IPS DF 6.9 (cell line): ENCODE measurements at regions not wholly inside any gene's neighbourhood (a gene's known extent, or its start where the extent isn't known, plus 50 kb on each side); places are given as distances from the start of the nearest gene placed in this dataset.
A peak's percentile ranks its signal among the peaks of the same experiment; 100 is the strongest.

Source experiments
- DNase-seq: peaks from one replicate; pipeline ENCODE4 v3.0.0-alpha.2; 2013; ENCODE audit warnings: low read depth, low spot score
- H3K27ac ChIP-seq: one replicate; pipeline ENCODE4 v1.5.1; 2013; ENCODE audit warnings: low read length, control low read depth
- H3K27me3 ChIP-seq: 2 replicates; pipeline ENCODE4 v1.6.1; 2013; ENCODE audit warnings: mild to moderate bottlenecking, low read length; ENCODE audit not compliant: control insufficient read depth, insufficient read depth
- H3K36me3 ChIP-seq: 2 replicates; pipeline ENCODE4 v1.6.1; 2013; ENCODE audit warnings: low read length; ENCODE audit not compliant: control insufficient read depth, insufficient read depth
- H3K4me1 ChIP-seq: 2 replicates; pipeline ENCODE4 v1.6.1; 2013; ENCODE audit warnings: low read length; ENCODE audit not compliant: control insufficient read depth, insufficient read depth
- H3K4me3 ChIP-seq: 2 replicates; pipeline ENCODE4 v1.5.1; 2013; ENCODE audit warnings: mild to moderate bottlenecking, low read length
- H3K9me3 ChIP-seq: 2 replicates; pipeline ENCODE4 v1.6.1; 2013; ENCODE audit warnings: low read length, inconsistent platforms; ENCODE audit not compliant: control insufficient read depth, insufficient read depth
- WGBS: extraction: QIAGEN DNeasy Blood & Tissue Kit; methylation state at CpG from one replicate; pipeline ENCODE4 v1.1.7; 2013; ENCODE audit warnings: mixed read lengths, missing lambda C conversion rate; ENCODE audit not compliant: insufficient read length, insufficient coverage; 5-methylcytosine and 5-hydroxymethylcytosine counted together

DNA sequence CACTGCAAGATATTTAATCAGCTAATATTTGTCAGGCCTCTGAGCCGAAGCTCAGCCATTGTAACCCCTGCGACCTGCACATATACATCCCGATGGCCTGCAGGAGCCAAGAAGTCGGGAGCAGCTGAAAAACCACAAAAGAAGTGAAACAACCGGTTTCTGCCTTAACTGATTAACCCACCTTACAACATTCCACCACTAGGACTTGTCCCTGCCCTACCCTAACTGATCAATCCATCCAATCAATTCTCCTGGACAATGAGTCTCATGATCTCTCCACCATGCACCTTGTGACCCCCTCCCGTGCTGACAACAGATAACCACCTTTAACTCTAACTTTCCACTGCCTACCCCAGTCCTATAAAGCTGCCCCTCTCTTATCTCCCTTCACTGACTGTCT, 945.4 kb upstream of the GYPC start:
- no peak overlapping the region for H3K27ac ChIP-seq
- no peaks in the 10 kb centered on the region for H3K27me3 ChIP-seq
- no peak for DNase-seq
- H3K4me3 ChIP-seq, result no peak overlapping the region
- WGBS, result no CpG with 5 or more reads among the region's 6 CpGs
- H3K9me3 ChIP-seq, result no peaks in the 10 kb centered on the region; the same call in 1 of the 2 replicates
- H3K36me3 ChIP-seq, result no peaks in the 10 kb centered on the region
- no peaks in the 10 kb centered on the region for H3K4me1 ChIP-seq

DNA sequence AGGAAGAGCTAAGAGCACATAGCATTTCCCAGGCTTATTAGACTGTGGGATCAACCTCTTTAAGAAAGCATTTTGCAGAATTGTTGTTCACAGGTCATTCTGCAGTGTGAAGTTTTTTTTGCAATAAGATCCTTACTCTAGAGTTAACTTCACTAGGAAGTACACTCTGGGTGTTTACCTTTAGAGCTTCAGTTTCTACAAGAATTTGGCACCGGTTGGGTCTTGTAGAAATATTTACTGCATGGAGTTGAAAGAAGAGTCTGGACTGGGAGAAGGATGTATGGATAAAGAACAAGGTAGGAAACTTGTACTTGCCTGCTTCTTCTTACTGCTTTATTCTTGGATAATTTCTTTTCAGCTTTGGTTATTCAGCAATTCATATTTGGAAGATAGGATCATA, 944.9 kb upstream of the GYPC start:
- DNase-seq, result no peak
- Histone ChIP-seq H3K4me3 (no peak overlapping the region), H3K4me1 (no peaks in the 10 kb centered on the region), H3K9me3 (no peaks in the 10 kb centered on the region; the same call in 1 of the 2 replicates), H3K36me3 (no peaks in the 10 kb centered on the region), H3K27me3 (no peaks in the 10 kb centered on the region), H3K27ac (no peak overlapping the region)
- no CpG with 5 or more reads among the region's 1 CpG for WGBS

DNA sequence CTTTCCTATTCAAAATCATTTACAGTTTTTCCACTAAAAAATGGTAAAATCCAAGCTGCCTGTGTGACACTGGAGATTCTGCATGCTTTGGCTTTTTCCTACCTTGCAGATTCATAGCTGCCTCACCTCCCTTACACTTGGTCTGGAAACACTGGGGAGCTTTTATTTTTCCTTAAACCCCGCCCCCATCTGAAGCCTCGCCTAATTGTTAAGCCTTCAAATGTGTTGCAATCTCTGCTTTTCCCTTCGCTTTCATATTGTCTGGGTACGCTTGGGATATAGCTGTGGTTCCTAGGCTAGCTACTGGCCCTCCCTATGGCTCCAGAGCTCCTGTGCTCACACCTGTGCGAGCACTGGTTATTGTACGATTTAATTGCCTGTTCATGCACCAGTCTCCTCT, 942.4 kb upstream of the GYPC start:
- no peaks in the 10 kb centered on the region for H3K36me3 ChIP-seq
- no peaks in the 10 kb centered on the region for H3K9me3 ChIP-seq
- no peaks in the 10 kb centered on the region for H3K4me1 ChIP-seq
- no peak overlapping the region for H3K27ac ChIP-seq
- no peaks in the 10 kb centered on the region for H3K27me3 ChIP-seq
- no CpG with 5 or more reads among the region's 6 CpGs for WGBS
- no peak for DNase-seq
- H3K4me3 ChIP-seq, result no peak overlapping the region

DNA sequence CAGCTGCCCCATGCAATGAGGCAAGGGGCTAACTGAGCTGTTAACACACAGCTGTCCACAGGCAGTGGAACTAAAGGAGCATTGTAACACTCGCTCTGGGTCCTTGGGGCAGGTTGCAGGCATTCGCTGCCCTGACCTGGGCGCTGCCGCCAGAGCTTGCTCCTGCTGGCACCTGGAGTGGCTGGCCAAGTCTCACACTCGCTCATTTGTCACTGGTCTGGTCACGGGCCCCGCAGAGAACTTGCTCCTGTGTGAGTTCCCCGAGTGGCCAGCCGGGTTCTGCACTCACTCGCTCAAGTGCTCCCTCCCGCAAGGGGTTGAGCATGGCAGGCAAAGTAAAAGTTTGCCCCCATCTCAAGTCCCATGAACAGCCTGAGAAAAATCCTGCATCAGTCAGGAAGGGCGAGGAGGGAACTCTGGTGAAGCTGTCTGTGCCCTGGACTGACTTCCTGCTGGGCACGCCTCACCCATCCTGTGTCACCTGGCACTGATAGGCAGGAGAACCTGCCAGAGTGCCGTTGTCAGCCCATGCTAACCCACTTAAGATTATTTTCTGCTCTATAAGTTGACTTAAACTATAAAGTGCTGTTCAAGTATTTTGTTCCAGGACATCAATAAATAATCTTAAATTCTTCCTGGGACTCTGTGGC, 934.8 kb upstream of the GYPC start:
- H3K9me3 ChIP-seq, result no peaks in the 10 kb centered on the region
- WGBS, result no CpG with 5 or more reads among the region's 14 CpGs

DNA sequence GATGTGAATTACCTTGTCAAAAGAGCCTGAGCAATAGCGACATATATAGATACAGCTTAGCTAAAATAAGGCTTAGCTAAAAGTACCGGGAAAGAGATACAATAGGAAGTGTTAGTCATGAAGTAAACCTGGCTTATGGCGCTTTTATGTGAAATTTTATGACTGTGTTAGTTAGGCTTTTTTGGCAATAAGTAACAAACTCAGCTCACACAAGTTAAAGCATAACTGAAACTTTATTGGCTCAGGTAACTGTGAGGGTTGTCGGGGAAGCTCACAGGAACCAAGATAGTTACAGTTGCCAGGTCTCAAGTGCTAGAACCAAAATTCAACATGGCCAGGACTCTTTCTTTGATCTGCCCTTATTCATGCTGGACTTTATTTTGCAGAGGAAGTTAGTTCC, 925.0 kb upstream of the GYPC start:
- no CpG with 5 or more reads among the region's 4 CpGs for WGBS
- no peak for DNase-seq
- no peaks in the 10 kb centered on the region for H3K4me1 ChIP-seq
- H3K27me3 ChIP-seq, result no peaks in the 10 kb centered on the region
- no peak overlapping the region for H3K4me3 ChIP-seq
- no peaks in the 10 kb centered on the region; the same call in 1 of the 2 replicates for H3K9me3 ChIP-seq
- H3K36me3 ChIP-seq, result no peaks in the 10 kb centered on the region
- no peak overlapping the region for H3K27ac ChIP-seq

More for the DNA sequence above, 934.8 kb upstream of the GYPC start:
- Histone ChIP-seq H3K4me3 (no peak overlapping the region), H3K27ac (no peak overlapping the region), H3K27me3 (no peaks in the 10 kb centered on the region), H3K36me3 (no peaks in the 10 kb centered on the region), H3K4me1 (no peaks in the 10 kb centered on the region)
- no peak for DNase-seq

DNA sequence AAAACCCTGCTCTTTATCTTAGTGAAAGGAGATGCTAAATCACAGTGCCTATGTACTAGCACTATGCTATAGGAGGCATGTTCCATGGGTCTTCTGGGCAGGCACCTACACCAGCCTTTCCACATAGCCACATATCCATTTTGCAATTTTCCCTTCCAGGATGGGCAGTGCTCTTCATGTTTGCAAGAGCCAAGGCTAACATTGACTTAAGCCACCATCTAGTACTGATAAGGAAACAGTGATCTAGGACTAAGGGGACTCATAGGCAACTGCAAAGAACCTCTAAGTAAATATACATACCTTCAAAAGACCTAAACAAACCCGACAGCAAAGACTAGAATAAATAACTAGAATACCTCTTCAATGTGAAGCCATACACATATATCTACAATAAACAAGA, 919.7 kb upstream of the GYPC start:
- H3K36me3 ChIP-seq, result no peaks in the 10 kb centered on the region
- H3K4me1 ChIP-seq, result no peaks in the 10 kb centered on the region
- H3K9me3 ChIP-seq, result no peaks in the 10 kb centered on the region
- no CpG with 5 or more reads among the region's 1 CpG for WGBS
- no peak overlapping the region for H3K27ac ChIP-seq
- DNase-seq, result no peak
- H3K27me3 ChIP-seq, result no peaks in the 10 kb centered on the region
- H3K4me3 ChIP-seq, result no peak overlapping the region

DNA sequence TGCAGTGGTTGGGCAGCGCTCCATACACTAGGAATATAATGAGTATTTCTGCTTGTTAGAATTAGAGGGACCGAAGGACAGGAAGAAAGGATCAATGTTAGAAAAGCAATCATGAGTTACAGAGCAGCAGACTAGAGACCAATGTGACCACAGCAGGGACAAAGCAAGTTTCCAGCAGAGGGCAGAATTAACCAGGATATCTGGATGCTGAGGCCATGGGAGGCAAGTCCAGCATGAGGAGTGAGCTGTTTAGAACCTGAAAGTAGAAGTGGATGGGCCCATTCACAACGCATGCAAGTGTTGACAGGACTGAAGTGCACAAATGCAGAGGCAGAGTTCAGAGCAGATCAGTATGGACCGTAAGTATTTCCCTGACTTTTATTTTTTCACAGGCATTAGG, 910.4 kb upstream of the GYPC start:
- H3K4me1 ChIP-seq, result no peaks in the 10 kb centered on the region
- DNase-seq, result peak; percentile 77
- no peaks in the 10 kb centered on the region for H3K36me3 ChIP-seq
- H3K27ac ChIP-seq, result no peak overlapping the region
- no CpG with 5 or more reads among the region's 4 CpGs for WGBS
- H3K4me3 ChIP-seq, result no peak overlapping the region
- H3K9me3 ChIP-seq, result no peaks in the 10 kb centered on the region
- no peaks in the 10 kb centered on the region for H3K27me3 ChIP-seq

DNA sequence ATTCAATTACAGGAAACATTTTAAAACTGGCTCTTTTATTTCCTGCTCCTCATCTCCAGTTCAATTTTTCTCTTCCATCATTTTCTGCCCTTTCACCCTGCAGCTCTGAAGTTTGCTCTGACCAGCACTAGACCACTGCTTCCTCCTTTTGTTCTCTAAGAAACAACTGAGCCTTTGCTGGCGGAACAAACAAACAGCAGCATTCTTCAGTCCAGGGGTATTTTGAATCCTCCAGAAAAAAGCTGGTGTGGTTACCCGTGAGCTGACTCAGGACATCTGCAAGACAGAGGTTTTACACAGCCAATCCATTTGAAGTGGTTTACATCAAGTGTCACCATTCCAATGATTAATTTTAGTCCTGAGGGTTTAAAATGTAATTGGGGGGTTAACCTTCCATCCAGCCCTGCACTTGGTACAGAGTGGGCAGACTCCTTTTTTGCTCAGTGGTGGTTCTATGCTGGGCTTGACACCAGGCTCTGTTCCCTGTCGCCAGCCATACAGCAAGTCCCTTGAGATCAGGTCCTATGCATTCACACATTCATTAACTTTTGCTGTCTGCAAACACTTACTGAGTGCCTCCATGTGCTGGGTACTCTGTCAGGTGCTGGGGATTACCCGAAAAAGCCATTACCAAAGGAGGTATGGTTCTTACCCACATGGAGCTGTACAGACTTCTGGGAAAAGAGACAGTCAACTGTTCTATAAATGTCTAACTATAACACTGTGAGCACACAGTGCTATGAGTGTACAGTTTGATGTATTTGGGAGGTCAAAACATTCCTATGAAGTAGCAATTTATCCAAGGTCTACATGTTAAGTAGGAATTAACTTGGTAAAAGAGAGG, 909.4 kb upstream of the GYPC start:
- DNase-seq, result no peak
- Histone ChIP-seq H3K4me1 (no peaks in the 10 kb centered on the region), H3K36me3 (no peaks in the 10 kb centered on the region), H3K4me3 (no peak overlapping the region), H3K27ac (no peak overlapping the region), H3K9me3 (no peaks in the 10 kb centered on the region), H3K27me3 (no peaks in the 10 kb centered on the region)
- WGBS, result no CpG with 5 or more reads among the region's 4 CpGs

DNA sequence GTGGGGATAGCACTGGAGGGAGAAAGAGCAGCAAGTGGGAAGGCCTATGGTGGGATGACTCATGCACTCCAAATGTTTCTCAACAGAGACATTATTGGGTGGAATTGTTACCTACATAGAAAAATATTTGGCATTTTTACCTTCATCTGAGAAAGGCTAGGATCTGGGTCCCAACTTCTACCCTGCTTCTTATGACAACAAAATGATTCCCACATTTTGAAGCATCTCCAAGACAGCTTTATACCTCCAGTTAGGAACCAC, 908.9 kb upstream of the GYPC start:
- H3K36me3 ChIP-seq, result no peaks in the 10 kb centered on the region
- H3K27ac ChIP-seq, result no peak overlapping the region
- H3K27me3 ChIP-seq, result no peaks in the 10 kb centered on the region
- no peaks in the 10 kb centered on the region for H3K4me1 ChIP-seq
- no peak for DNase-seq
- no peak overlapping the region for H3K4me3 ChIP-seq
- no peaks in the 10 kb centered on the region for H3K9me3 ChIP-seq

DNA sequence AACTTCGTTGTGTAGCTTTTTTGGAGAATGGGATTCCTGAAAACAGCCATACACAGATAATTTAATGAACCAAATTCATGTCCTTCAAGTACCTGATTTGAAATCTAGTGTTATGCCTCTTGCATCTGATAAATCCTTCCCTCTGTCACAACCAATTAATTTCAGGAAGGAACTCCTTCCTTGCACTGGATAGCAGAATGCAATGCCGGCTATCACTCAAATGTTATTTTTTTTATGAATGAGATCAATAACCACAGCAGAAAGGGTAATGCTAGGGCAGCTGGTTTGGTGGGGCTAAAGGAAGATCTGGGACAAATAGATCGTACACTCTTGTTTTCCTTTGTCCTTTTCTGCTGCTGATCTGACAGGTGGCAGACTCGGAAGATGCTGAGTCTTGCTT, 899.5 kb upstream of the GYPC start:
- Histone ChIP-seq H3K4me3 (no peak overlapping the region), H3K4me1 (no peaks in the 10 kb centered on the region), H3K27ac (no peak overlapping the region), H3K27me3 (no peaks in the 10 kb centered on the region), H3K36me3 (no peaks in the 10 kb centered on the region), H3K9me3 (no peaks in the 10 kb centered on the region)
- no CpG with 5 or more reads among the region's 4 CpGs for WGBS
- DNase-seq, result no peak

DNA sequence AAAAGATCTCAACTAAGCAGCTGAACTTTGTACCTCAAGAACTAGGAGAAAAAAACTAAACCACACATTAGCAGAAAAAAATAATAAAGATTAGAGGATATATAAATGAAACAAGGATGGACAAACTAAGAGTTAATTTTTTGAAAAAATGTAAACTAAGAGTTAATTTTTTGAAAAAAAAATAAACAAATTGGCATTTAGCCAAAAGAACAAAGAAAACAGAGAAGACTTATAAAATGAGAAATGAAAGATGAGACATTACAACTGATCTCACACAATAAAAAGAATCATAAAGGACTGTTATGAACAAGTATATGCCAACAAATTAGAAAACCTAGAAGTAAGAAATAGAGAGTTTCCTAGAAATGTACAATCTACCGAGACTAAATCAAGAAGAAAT, 859.2 kb upstream of the GYPC start:
- H3K9me3 ChIP-seq, result no peaks in the 10 kb centered on the region
- no peak overlapping the region for H3K27ac ChIP-seq
- H3K36me3 ChIP-seq, result no peaks in the 10 kb centered on the region
- H3K4me1 ChIP-seq, result no peaks in the 10 kb centered on the region
- no CpG with 5 or more reads among the region's 1 CpG for WGBS
- no peak overlapping the region for H3K4me3 ChIP-seq
- DNase-seq, result no peak
- no peaks in the 10 kb centered on the region for H3K27me3 ChIP-seq
